AG04450 (cell line): ENCODE measurements at regions not wholly inside any gene's neighbourhood (a gene's known extent, or its start where the extent isn't known, plus 50 kb on each side); places are given as distances from the start of the nearest gene placed in this dataset.
A peak's percentile ranks its signal among the peaks of the same experiment; 100 is the strongest.

Experiments
- CTCF ChIA-PET: fragments of 300-600, 350-600 bp; formaldehyde crosslinking; extraction: SDS; loops from one replicate; lab custom pipeline; 2022; ENCODE audit warnings: antibody characterized with exemption, inconsistent platforms; lab: Charles Lee
- POLR2A ChIA-PET: fragments of 350-600 bp; formaldehyde crosslinking; extraction: SDS; loops from one replicate; lab custom pipeline; 2021; ENCODE audit warnings: antibody characterized with exemption, inconsistent platforms; lab: Yijun Ruan, JAX
- DNase-seq: peaks from one replicate; pipeline ENCODE4 v3.0.0-alpha.2; 2011; ENCODE audit warnings: low read depth, low spot score
- H3K27ac ChIP-seq: one replicate; pipeline ENCODE4 v1.5.1; 2012; ENCODE audit warnings: low read depth, low read length, control low read depth
- H3K27me3 ChIP-seq: one replicate; pipeline ENCODE4 v1.6.0; 2012; ENCODE audit warnings: low read length; ENCODE audit not compliant: control insufficient read depth, insufficient read depth
- H3K4me3 ChIP-seq: 2 replicates; pipeline ENCODE4 v1.5.1; 2011; ENCODE audit warnings: mild to moderate bottlenecking, low read depth, low read length, control low read depth
- H3K9me3 ChIP-seq: 2 replicates; pipeline ENCODE4 v1.5.1; 2012; ENCODE audit warnings: low read length; ENCODE audit not compliant: control insufficient read depth, insufficient read depth
- TF ChIP-seq, protein P1 (sequence below): IDR thresholded peaks from 2 replicates; pipeline ENCODE4 v1.5.1; 2011; ENCODE audit warnings: low read depth, low read length, control low read depth, inconsistent platforms

DNA sequence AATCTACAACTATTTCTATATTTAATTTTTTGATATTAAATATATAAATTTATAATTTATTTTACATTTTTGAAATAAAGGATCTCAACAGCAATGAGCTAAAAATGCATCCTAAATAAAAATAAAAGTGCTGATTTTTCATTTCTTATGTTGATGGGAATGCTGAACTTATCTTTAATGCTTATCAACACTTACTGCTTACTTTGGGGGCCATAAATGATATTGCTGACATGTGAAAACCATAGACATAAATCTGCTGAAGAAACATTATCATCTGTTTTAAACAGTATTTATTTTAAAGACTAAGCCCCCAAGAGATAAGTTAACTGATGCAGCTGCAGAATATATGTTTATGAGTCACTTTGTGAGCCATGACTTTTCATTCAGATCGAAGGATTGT lies 594.1 kb upstream of the PKN2 start:
- TF ChIP-seq, protein P1, sequence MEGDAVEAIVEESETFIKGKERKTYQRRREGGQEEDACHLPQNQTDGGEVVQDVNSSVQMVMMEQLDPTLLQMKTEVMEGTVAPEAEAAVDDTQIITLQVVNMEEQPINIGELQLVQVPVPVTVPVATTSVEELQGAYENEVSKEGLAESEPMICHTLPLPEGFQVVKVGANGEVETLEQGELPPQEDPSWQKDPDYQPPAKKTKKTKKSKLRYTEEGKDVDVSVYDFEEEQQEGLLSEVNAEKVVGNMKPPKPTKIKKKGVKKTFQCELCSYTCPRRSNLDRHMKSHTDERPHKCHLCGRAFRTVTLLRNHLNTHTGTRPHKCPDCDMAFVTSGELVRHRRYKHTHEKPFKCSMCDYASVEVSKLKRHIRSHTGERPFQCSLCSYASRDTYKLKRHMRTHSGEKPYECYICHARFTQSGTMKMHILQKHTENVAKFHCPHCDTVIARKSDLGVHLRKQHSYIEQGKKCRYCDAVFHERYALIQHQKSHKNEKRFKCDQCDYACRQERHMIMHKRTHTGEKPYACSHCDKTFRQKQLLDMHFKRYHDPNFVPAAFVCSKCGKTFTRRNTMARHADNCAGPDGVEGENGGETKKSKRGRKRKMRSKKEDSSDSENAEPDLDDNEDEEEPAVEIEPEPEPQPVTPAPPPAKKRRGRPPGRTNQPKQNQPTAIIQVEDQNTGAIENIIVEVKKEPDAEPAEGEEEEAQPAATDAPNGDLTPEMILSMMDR: no peak
- H3K27me3 ChIP-seq: no peaks in the 10 kb centered on the region
- no peak overlapping the region for H3K4me3 ChIP-seq
- ChIA-PET CTCF (no interaction called here), POLR2A (no interaction called here)
- no peak overlapping the region for H3K27ac ChIP-seq
- no peaks in the 10 kb centered on the region; the same call in 1 of the 2 replicates for H3K9me3 ChIP-seq
- DNase-seq: no peak

DNA sequence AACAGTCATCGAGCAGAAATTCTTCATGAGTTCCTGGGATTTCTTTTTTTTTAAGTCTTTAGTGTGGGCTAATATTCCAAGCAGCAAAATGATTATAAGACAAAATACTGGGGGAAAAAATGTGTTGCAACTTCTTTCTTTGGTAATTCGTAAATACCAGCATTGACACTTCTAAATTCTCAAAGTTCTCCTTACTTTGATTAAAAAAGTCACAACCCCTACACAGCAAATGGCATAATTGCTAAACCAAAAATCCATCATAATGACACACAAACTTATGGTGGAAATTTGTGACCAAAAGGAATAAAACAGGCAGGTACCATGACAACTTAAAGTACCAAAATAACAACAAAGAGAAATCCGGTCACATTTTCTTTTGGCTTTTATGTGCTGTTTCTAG lies 585.2 kb upstream of the PKN2 start:
- CTCF ChIA-PET: no interaction called here
- H3K27ac ChIP-seq: no peak overlapping the region
- TF ChIP-seq, protein P1: no peak
- no peak overlapping the region for H3K4me3 ChIP-seq
- no peaks in the 10 kb centered on the region for H3K27me3 ChIP-seq
- POLR2A ChIA-PET: no interaction called here
- DNase-seq: no peak
- H3K9me3 ChIP-seq: no peaks in the 10 kb centered on the region

DNA sequence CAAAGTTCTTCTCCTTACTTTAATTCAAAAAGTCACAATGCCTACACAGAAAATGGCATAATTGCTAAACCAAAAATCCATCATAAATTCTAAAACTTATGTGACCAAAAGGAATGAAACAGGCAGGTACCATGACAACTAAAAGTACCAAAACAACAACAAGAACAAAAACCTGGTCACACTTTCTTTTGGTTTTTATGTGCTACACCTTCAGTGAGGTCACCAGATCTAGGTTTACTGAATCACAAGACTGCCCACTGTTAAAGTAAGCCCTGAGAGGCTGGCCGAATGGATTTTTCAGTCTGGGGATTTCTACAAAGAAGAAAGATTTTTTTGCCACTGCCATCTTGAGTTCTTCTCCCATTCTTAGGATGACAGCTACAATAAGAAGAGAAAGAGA lies 583.0 kb upstream of the PKN2 start:
- Histone ChIP-seq H3K27me3 (no peaks in the 10 kb centered on the region), H3K9me3 (no peaks in the 10 kb centered on the region), H3K4me3 (no peak overlapping the region), H3K27ac (no peak overlapping the region)
- DNase-seq: no peak
- POLR2A ChIA-PET: no interaction called here
- TF ChIP-seq, protein P1: no peak
- CTCF ChIA-PET: no interaction called here

DNA sequence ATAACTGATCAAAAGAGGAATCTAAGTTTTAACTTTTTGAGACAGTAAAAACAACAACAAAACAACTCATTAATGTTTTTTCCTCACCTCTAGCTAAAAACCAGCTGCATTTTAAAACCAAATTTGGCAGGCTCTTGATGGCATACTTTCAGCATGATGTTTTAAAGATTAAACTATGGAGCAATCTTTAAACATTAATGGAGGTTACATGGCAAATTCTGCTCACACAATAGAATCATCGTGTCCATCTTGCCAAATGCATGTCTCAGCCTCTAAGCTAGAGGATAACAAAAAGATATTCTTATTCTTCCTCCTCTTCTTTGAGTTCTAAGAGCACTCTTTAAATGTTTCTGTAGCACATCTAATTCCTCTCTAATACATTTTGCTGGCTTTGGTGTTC lies 579.8 kb upstream of the PKN2 start:
- Histone ChIP-seq H3K4me3 (no peak overlapping the region), H3K9me3 (no peaks in the 10 kb centered on the region), H3K27ac (no peak overlapping the region), H3K27me3 (no peaks in the 10 kb centered on the region)
- ChIA-PET POLR2A (no interaction called here), CTCF (interaction anchor here (1.0 kb wide), 1 partner anchor 11 kb away, joined by 3 read pairs; no protein-coding TSS in a partner anchor)
- DNase-seq: peak; percentile 0
- TF ChIP-seq, protein P1: no peak

DNA sequence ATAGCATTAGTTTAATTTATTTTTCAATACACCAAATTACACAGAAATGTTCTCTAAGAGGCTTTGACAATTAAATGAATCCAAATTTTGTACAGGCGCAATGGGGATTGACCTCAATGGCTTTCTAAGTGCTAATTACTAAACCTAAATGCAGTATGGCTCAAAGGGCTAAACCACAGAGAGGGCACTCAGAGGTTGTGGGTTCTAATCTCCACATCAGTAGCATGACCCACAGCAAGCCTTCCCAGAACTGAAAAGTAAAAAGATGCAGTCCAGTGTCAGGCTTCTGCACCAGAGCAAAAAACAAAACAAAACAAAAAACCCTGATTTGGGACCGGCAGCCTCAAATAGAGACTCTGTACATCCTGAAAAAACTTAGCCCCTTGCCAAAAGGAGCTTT lies 579.2 kb upstream of the PKN2 start:
- no peak for DNase-seq
- TF ChIP-seq, protein P1: no peak
- POLR2A ChIA-PET: no interaction called here
- H3K27ac ChIP-seq: no peak overlapping the region
- CTCF ChIA-PET: interaction anchor here (0.6 to 1.0 kb wide), 3 partner anchors 10 to 812 kb away, joined by 3 to 6 read pairs (median 5); no protein-coding TSS in a partner anchor
- H3K9me3 ChIP-seq: no peaks in the 10 kb centered on the region
- H3K4me3 ChIP-seq: no peak overlapping the region
- H3K27me3 ChIP-seq: no peaks in the 10 kb centered on the region
